ELR (cell line): ENCODE measurements at regions not wholly inside any gene's neighbourhood (a gene's known extent, or its start where the extent isn't known, plus 50 kb on each side); places are given as distances from the start of the nearest gene placed in this dataset.
"Not testable (repeated sequence)": the region's sequence is repeated elsewhere in the genome, so short reads cannot be mapped to it uniquely, and the experiment has no call there.

Experiments
- DNase-seq: peaks from one replicate; pipeline ENCODE4 v3.0.0-alpha.2; 2015; ENCODE audit warnings: low read depth

GRCh38 chr21:19065164-19065563, 661.6 kb upstream of the TMPRSS15 start:
- DNase-seq: no peak

DNA sequence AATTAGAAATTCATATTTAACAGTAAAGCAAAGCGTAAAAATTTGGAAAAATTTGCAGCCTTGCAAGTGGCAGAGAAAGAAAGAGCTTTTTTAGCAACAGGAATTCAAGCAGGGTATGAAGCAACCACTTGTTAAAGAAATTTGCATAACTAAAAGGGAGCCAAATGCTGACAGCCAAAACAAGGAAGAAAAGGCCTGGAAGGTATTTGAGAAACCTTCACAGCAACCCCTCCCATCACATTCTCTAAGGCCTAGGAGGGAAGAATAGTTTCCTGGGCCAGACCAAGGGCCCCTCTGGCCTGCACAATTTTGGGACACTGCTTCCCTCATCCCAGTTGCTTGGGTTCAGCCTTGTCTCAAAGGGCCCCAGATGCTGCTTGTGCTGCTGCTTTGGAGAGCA, 672.4 kb upstream of the TMPRSS15 start:
- no peak for DNase-seq

DNA sequence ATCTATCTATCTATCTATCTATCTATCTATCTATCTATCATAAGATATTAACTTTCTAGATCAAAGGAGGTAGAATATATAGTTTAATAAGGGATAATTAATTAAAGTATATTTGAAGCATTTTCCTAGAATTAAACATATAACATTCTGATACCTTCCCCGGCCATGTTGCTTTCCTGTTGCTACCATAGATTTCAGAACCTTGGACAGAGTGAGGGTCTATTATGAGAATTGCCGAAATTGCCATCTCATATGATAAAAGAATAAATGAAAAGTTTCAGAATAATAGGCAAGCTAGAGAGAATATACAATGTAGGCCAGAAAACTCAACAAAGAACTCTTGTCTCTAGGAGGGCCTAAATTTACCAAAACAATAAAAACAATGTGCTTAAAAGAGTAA, 706.1 kb upstream of the TMPRSS15 start:
- DNase-seq: no peak

GRCh38 chr21:19119259-19119658, 715.7 kb upstream of the TMPRSS15 start:
- not testable (repeated sequence) for DNase-seq

- DNase-seq: no peak
Observed at GRCh38 chr21:19120591-19120990, 717.0 kb upstream of the TMPRSS15 start.

- no peak for DNase-seq
Observed at GRCh38 chr21:19122356-19122755, 718.8 kb upstream of the TMPRSS15 start.

DNA sequence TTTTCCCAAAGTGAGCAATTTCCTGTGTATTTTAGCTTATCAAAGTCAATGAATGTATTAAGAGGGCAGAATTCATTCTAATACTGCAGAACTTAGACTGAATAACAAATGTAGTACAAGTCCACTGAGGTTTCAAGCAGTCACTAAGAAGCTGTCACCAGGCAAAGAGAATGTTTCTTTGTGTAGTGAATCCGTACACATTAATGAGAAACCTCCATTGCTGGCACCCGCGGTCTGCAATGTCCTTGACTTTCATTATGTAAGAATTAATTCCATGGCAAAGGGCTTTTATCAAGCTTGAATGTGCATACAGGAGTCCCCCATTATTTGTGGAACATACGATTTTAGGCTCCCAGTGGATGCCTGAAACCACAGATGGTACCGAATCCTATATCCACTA, 719.5 kb upstream of the TMPRSS15 start:
- no peak for DNase-seq

DNA sequence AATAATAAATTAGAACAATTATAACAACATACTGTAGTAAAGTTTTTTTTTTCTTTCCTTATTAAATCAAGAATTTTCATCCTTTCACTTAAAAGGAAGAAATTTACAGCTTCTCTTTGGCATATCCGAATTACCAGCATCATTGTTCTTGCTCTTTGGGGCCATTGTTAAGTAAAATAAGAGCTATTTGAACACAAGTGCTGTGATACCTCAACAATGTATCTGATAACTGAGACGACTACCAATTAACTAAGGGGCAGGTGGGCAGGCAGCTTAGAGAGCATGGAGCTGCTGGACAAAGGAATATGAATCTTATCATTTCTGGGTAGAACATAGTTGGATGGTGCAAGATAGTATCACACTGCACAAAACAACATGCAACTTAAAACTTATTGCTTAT, 719.9 kb upstream of the TMPRSS15 start:
- DNase-seq: no peak

DNA sequence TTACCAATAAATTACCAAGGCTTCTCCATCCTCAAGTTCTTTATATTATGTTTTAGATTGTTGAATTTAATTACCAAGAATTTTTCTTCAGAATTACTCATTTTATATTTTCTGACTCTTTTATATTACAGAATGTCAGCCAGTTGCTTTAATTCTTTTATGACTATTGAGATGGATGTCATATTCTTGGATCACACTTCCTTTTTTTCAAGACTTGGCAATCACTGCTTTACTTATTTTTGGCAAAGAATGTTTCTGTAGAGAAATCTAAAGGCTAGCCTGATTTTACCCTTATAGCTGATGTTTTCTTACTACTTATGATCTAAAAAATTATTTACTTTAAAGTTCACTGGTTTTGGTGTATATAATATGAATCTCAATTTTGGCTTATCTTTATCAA, 721.1 kb upstream of the TMPRSS15 start:
- no peak for DNase-seq

GRCh38 chr21:19130379-19131028, 726.9 kb upstream of the TMPRSS15 start:
- no peak for DNase-seq

- no peak for DNase-seq
Observed at GRCh38 chr21:19141511-19141910, 737.9 kb upstream of the TMPRSS15 start.

DNA sequence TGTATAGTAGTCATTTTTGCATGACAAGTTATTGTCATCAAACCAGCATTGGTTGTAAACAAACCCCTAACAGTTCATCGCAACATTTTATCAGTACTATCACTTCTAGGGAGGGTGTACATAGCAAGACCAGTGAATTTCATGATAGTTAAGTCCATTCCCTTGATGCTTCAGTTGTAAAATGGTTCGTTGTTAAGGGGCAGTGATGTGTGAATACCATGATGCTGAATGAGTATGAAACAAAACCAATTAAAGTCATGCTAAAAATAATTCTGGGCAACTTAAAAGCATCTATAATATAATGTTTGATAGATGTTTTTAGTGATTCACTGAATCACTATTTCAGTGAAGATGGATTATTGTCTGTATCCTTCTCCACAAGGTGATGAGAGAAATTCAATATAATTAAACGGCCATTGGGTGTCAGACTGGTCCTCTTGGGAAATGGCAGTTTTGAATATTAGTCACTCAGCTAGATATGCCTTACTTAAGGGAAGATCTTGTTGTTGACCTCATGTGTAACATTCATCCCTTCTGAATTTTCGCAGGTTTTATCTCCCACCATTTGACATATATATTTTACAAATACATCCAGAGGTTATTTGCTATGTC, 742.2 kb upstream of the TMPRSS15 start:
- DNase-seq: no peak

- DNase-seq: no peak
Observed at GRCh38 chr21:19148056-19148455, 744.5 kb upstream of the TMPRSS15 start.

DNA sequence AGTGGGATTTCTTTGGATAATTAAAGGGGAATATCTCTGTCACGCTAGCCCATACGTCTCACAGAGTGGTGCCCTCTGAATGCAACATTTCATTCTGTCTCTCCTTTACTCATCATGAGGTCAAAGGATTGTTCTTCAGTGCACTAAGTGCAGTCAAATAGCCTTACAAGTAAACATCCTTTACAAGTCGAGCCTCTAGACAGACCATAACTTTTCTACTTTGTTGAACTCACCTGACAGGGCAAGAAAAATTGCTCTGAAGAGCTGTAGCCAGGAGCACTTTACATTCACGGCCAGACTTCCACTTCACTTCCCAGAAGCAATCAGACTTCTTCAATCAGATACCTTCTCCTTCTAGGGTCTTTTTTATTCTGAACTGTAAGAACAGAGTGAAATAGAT, 768.0 kb upstream of the TMPRSS15 start:
- DNase-seq: no peak

DNA sequence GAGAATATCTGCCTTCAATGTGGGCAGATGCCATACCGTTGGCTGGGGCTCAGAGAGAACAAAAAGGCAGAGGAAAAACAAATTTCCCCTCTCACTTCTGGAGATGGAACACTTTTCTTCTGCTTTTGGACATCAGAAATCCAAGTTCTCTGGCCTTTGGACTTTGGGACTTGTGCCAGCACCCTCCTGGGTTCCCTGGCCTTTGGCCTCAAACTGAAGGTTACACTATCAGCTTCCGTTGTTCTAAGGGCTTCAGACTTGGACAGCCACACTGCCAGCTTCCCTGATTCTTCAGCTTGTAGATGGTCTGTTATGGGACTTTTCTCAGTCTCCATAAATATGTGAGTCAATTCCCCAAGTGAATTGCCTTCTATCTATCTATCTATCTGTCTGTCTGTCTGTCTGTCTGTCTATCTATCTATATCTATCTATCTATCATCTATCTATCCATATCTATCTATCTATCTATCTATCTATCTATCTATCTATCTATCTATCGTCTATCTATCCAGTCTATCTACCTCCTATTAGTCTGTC, 778.1 kb upstream of the TMPRSS15 start:
- DNase-seq: no peak

DNA sequence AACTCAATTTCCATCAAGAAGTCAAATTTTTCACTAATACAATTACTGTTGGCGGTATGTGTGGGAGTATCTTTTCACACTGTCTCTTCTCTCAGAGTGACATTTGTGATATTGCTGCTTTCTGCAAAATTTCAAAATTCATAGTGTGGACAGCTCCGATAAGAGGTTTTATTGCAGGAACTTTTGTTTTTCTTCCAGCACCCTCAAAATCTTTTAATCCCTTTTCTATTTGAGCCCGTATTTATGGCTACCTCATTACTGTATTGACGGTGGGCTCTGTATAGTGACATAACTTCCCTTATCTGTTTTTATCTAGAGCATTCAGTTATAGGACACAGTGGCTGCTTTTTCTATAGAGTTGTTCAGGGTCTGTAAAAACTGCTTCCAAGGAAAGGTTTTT, 794.4 kb upstream of the TMPRSS15 start:
- no peak for DNase-seq

- DNase-seq: no peak
Observed at GRCh38 chr21:19198801-19199200, 795.2 kb upstream of the TMPRSS15 start.

DNA sequence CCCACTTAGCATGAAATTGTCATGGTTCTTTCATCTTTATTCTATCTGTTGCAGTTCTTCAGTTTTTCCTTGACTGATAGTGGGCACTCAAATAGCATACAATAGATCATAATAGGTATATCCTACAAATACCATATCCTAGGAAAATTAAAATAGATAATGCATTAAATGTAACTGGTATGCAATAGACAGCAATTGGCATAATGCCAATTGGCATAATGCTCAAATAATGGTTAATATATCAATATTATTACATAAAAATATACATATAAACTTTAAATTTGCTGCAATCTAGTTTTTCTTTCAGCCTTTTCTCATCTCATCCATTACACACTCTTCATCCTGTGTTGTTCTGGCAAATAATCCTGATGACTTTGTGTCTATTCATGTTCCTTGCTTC, 814.6 kb upstream of the TMPRSS15 start:
- DNase-seq: no peak

DNA sequence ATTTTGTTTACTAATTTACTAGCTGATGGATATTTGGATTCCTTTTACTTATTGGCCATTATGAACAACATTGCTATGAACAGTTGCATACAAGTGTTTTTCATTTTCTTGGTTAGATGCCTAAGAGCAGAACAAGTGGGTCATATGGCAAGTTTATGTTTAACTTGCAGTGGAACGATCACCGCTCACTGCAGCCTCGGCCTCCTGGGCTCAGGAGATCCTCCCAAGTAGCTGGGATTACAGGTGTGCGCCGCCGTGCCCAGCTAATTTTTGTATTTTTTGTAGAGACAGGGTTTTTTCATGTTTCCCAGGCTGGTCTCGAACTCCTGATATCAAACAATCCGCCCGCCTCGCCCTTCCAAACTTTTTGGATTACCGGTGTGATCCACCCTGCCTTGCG, 820.5 kb upstream of the TMPRSS15 start:
- no peak for DNase-seq

GRCh38 chr21:19228226-19228625, 824.6 kb upstream of the TMPRSS15 start:
- no peak for DNase-seq

GRCh38 chr21:19233841-19234240, 830.3 kb upstream of the TMPRSS15 start:
- DNase-seq: not testable (repeated sequence)

DNA sequence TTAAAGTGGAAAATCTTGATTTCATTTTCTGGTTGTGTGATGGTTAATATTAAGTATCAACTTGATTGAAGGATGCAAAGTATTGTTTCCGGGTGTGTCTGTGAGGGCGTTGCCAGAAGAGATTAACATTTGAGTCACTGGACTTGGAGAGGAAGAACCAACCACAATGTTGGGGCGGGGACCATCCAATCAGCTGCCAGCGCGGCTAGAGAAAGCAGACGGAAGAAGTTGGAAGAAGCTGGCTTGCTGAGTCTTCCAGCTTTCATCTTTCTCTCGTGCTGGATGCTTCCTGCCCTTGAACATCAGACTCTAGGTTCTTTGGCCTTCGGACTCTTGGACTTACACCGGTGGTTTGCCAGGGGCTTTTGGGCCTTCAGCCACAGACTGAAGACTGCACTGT, 832.6 kb upstream of the TMPRSS15 start:
- DNase-seq: no peak

DNA sequence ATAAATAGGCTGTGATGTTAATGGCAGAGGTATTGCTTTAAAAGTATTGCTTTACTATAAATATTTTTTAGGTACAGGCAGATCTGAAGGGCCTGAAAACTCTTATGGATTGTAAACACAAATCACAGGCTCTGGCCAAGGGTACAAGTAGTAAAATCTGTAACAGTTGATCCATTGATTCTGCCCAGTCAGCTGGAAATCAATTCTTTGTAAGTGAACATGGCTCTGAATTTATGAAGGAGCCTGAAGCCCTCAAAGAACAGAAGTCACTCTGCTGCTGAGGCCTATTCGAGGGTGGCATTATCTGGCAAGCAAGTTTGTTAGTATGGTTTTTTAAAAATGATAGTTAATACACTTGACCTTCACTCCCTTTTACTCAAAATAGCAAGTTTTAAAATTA, 834.0 kb upstream of the TMPRSS15 start:
- DNase-seq: no peak

DNA sequence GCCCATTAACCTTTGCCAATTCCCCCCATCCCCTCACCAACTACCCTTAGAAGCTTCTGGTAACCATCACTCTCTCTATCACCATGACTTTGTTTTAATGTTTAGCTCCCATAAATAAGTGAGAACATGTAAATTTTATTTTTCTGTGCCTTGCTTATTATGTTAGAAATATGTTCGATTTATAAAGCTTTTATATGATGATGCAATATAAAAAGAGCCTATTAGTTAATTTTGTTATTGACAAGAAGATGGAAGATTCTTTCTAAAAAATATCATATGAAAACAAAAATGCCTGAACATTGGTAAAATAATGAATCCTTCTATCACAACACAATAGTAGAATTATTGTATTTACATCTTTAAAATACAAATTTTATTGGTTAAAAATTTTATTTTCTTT, 836.1 kb upstream of the TMPRSS15 start:
- no peak for DNase-seq
